ENCODE measurements at regions not wholly inside any gene's neighbourhood (a gene's known extent, or its start where the extent isn't known, plus 50 kb on each side); places are given as distances from the start of the nearest gene placed in this dataset.

DNA sequence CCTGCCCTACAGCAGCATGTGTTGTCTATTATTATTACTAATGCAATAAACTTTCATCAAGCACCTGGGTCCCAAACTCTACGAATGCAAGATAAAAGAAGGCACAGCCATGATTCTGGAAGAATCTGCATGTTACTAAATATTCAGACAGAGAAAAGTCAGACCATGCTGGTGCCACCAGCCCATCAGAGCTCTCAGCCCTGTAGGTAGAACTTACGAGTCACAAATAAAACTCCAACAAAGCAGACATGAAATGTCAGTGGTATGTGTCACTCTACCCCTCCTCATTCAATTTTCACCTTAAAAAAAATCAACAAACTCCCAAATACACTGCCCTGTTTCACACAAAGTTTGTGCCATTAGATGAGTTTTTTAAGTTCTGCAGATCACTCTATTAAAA, 62.4 kb upstream of the TIAM1 start:
- TF ChIP-seq, protein P1, sequence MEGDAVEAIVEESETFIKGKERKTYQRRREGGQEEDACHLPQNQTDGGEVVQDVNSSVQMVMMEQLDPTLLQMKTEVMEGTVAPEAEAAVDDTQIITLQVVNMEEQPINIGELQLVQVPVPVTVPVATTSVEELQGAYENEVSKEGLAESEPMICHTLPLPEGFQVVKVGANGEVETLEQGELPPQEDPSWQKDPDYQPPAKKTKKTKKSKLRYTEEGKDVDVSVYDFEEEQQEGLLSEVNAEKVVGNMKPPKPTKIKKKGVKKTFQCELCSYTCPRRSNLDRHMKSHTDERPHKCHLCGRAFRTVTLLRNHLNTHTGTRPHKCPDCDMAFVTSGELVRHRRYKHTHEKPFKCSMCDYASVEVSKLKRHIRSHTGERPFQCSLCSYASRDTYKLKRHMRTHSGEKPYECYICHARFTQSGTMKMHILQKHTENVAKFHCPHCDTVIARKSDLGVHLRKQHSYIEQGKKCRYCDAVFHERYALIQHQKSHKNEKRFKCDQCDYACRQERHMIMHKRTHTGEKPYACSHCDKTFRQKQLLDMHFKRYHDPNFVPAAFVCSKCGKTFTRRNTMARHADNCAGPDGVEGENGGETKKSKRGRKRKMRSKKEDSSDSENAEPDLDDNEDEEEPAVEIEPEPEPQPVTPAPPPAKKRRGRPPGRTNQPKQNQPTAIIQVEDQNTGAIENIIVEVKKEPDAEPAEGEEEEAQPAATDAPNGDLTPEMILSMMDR (conservative IDR thresholded peaks at IDR 0.05; ENCODE audit: low read length), result no peak
- TF ChIP-seq EZH2phosphoT487 (IDR thresholded peaks at IDR 0.05; ENCODE audit: borderline replicate concordance, low read depth, low read length), result no peak
